NCI-H2029 treated with DMSO at 0.1 percent for 48 hours (cell line): ENCODE measurements at regions not wholly inside any gene's neighbourhood (a gene's known extent, or its start where the extent isn't known, plus 50 kb on each side); places are given as distances from the start of the nearest gene placed in this dataset.

Source experiments
- DNase-seq: peaks from one replicate; lab custom pipeline; 2025; lab: John Stamatoyannopoulos, UW

GRCh38 chr15:70303981-70304380, 206.3 kb upstream of the TLE3 start:
- DNase-seq = no peak

GRCh38 chr15:70302360-70302759, 204.6 kb upstream of the TLE3 start:
- DNase-seq = no peak

GRCh38 chr15:70301396-70301795, 203.7 kb upstream of the TLE3 start:
- DNase-seq = no peak

- peak; percentile 49 for DNase-seq
Measured at GRCh38 chr15:70299931-70300869, 202.5 kb upstream of the TLE3 start.

GRCh38 chr15:70297465-70298058, 199.8 kb upstream of the TLE3 start:
- DNase-seq = no peak

GRCh38 chr15:70294731-70295305, 197.1 kb upstream of the TLE3 start:
- no peak for DNase-seq

- DNase-seq = no peak
Measured at GRCh38 chr15:70293591-70294470, 196.1 kb upstream of the TLE3 start.

- no peak for DNase-seq
Measured at GRCh38 chr15:70293138-70293537, 195.4 kb upstream of the TLE3 start.

- DNase-seq = no peak
Measured at GRCh38 chr15:70292076-70292760, 194.5 kb upstream of the TLE3 start.

GRCh38 chr15:70291305-70292075, 193.8 kb upstream of the TLE3 start:
- DNase-seq = no peak

- no peak for DNase-seq
Measured at GRCh38 chr15:70290708-70291107, 193.0 kb upstream of the TLE3 start.

GRCh38 chr15:70289191-70289955, 191.7 kb upstream of the TLE3 start:
- no peak for DNase-seq

- DNase-seq = peak; percentile 79
Measured at GRCh38 chr15:70286113-70286806, 188.5 kb upstream of the TLE3 start.

- DNase-seq = peak; percentile 57
Measured at GRCh38 chr15:70284438-70285214, 186.9 kb upstream of the TLE3 start.

GRCh38 chr15:70283511-70283910, 185.8 kb upstream of the TLE3 start:
- no peak for DNase-seq

GRCh38 chr15:70281811-70282307, 184.1 kb upstream of the TLE3 start:
- no peak for DNase-seq

GRCh38 chr15:70281261-70281810, 183.6 kb upstream of the TLE3 start:
- no peak for DNase-seq

- no peak for DNase-seq
Measured at GRCh38 chr15:70280781-70281180, 183.1 kb upstream of the TLE3 start.
